ENCODE measurements at regions not wholly inside any gene's neighbourhood (a gene's known extent, or its start where the extent isn't known, plus 50 kb on each side); places are given as distances from the start of the nearest gene placed in this dataset.

- H2AFZ ChIP-seq (ENCODE audit: low read depth): no peak overlapping the region
- no peaks in the 10 kb centered on the region for H3K36me3 ChIP-seq (ENCODE audit: insufficient read depth)
- H3K27ac ChIP-seq: no peak overlapping the region
- no peak for TF ChIP-seq CTCF (conservative IDR thresholded peaks at IDR 0.05; ENCODE audit: low read depth, low read length)
- H4K20me1 ChIP-seq (ENCODE audit: insufficient read depth): no peaks in the 10 kb centered on the region
- no peaks in the 10 kb centered on the region for H3K4me1 ChIP-seq (ENCODE audit: low read depth, poor library complexity, severe bottlenecking)
- no peaks in the 10 kb centered on the region for H3K79me2 ChIP-seq (ENCODE audit: insufficient read depth, low read depth)
- H3K9ac ChIP-seq: no peak overlapping the region
- no peak overlapping the region for H3K4me2 ChIP-seq
- H3K4me3 ChIP-seq (IDR thresholded peaks at IDR 0.05; ENCODE audit: insufficient read depth, low read depth, low read length): no peak overlapping the region
- no peaks in the 10 kb centered on the region for H3K27me3 ChIP-seq (ENCODE audit: insufficient read depth, low read depth)
These were observed 72.4 kb upstream of the GATB start for GRCh38 chr4:151833174-151833573.

- Histone ChIP-seq H3K4me2 (no peak overlapping the region), H2AFZ (ENCODE audit: low read depth) (no peak overlapping the region)
These were observed 70.7 kb upstream of the GATB start for GRCh38 chr4:151831526-151831925.

GRCh38 chr4:151830168-151830567 is 69.4 kb upstream of the GATB start:
- TF ChIP-seq CTCF (conservative IDR thresholded peaks at IDR 0.05; ENCODE audit: low read depth, low read length): no peak
- H3K4me2 ChIP-seq: no peak overlapping the region

More at GRCh38 chr4:151831526-151831925, 70.7 kb upstream of the GATB start:
- no peaks in the 10 kb centered on the region for H3K79me2 ChIP-seq (ENCODE audit: insufficient read depth, low read depth)
- no peak overlapping the region for H3K4me3 ChIP-seq (IDR thresholded peaks at IDR 0.05; ENCODE audit: insufficient read depth, low read depth, low read length)
- no peaks in the 10 kb centered on the region for H3K36me3 ChIP-seq (ENCODE audit: insufficient read depth)
- H3K27me3 ChIP-seq (ENCODE audit: insufficient read depth, low read depth): no peaks in the 10 kb centered on the region
- no peak for TF ChIP-seq CTCF (conservative IDR thresholded peaks at IDR 0.05; ENCODE audit: low read depth, low read length)
- no peak overlapping the region for H3K27ac ChIP-seq
- no peaks in the 10 kb centered on the region for H4K20me1 ChIP-seq (ENCODE audit: insufficient read depth)
- no peaks in the 10 kb centered on the region for H3K4me1 ChIP-seq (ENCODE audit: low read depth, poor library complexity, severe bottlenecking)
- H3K9ac ChIP-seq: no peak overlapping the region

GRCh38 chr4:151829309-151829708 is 68.5 kb upstream of the GATB start:
- no peaks in the 10 kb centered on the region for H4K20me1 ChIP-seq (ENCODE audit: insufficient read depth)
- no peak overlapping the region for H2AFZ ChIP-seq (ENCODE audit: low read depth)
- no peaks in the 10 kb centered on the region; the same call in 1 of the 2 replicates for H3K36me3 ChIP-seq (ENCODE audit: insufficient read depth)
- H3K4me3 ChIP-seq (IDR thresholded peaks at IDR 0.05; ENCODE audit: insufficient read depth, low read depth, low read length): no peak overlapping the region
- H3K27ac ChIP-seq: no peak overlapping the region
- no peak overlapping the region for H3K4me2 ChIP-seq
- H3K9ac ChIP-seq: no peak overlapping the region
- TF ChIP-seq CTCF (conservative IDR thresholded peaks at IDR 0.05; ENCODE audit: low read depth, low read length): no peak
- no peaks in the 10 kb centered on the region for H3K4me1 ChIP-seq (ENCODE audit: low read depth, poor library complexity, severe bottlenecking)
- no peaks in the 10 kb centered on the region for H3K27me3 ChIP-seq (ENCODE audit: insufficient read depth, low read depth)
- no peaks in the 10 kb centered on the region for H3K79me2 ChIP-seq (ENCODE audit: insufficient read depth, low read depth)

More at GRCh38 chr4:151830168-151830567, 69.4 kb upstream of the GATB start:
- H3K27me3 ChIP-seq (ENCODE audit: insufficient read depth, low read depth): no peaks in the 10 kb centered on the region
- no peak overlapping the region for H2AFZ ChIP-seq (ENCODE audit: low read depth)
- H3K79me2 ChIP-seq (ENCODE audit: insufficient read depth, low read depth): no peaks in the 10 kb centered on the region
- no peak overlapping the region for H3K9ac ChIP-seq
- H4K20me1 ChIP-seq (ENCODE audit: insufficient read depth): no peaks in the 10 kb centered on the region
- no peak overlapping the region for H3K27ac ChIP-seq
- H3K4me3 ChIP-seq (IDR thresholded peaks at IDR 0.05; ENCODE audit: insufficient read depth, low read depth, low read length): no peak overlapping the region
- no peaks in the 10 kb centered on the region; the same call in 1 of the 2 replicates for H3K36me3 ChIP-seq (ENCODE audit: insufficient read depth)
- H3K4me1 ChIP-seq (ENCODE audit: low read depth, poor library complexity, severe bottlenecking): no peaks in the 10 kb centered on the region
